GM21381 (cell line): ENCODE measurements at regions not wholly inside any gene's neighbourhood (a gene's known extent, or its start where the extent isn't known, plus 50 kb on each side); places are given as distances from the start of the nearest gene placed in this dataset.
"Not testable (repeated sequence)": the region's sequence is repeated elsewhere in the genome, so short reads cannot be mapped to it uniquely, and the experiment has no call there.

Experiments
- ATAC-seq: cut with Tn5 transposase; IDR thresholded peaks from one replicate; pipeline ENCODE4 v1.9.1; 2021; ENCODE audit warnings: mild to moderate bottlenecking, moderate library complexity; ENCODE audit not compliant: unreplicated experiment

GRCh38 chr1:172795741-172796140 is 136.8 kb downstream of the FASLG start:
- no peak for ATAC-seq

DNA sequence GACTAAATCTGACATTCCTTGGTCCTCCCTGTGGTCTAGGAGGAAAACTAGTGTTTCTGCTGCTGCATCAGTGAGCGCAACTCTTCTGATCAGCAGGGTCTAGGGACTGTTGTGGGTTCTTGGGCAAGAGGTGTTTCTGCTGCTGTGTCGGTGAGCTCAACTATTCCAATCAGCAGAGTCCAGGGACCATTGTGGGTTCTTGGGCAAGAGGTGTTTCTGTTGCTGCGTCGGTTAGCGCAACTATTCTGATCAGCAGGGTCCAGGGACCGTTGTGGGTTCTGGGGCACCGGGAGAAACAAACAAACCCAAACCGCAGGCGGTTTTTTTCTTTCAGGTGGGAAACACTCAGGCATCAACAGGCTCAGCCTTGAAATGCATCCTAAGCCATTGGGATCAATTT is 140.9 kb downstream of the FASLG start:
- ATAC-seq: not testable (repeated sequence)

DNA sequence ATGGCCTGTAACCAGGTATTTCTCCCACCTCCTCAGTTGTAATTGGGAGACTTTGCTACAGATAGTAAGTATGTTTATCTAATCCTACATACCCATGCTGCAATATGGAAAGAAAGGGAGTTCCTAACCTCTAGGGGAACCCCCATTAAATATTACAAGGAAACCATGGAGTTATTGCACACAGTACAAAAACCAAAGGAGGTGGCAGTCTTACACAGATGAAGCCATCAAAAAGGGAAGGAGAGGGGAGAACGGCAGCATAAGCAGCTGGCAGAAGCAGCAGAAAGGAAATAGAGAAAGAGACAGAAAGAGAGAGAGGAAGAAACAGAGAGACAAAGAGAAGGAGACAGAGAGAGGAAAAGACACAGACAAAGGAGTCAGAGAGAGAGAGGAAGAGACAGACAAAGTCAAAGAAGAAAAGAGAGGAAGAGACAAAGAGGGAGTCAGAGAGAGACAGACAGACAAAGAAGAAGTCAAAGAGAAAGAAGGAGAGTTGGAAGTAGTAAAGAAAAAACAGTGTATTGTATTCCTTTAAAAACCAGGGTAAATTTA is 142.9 kb downstream of the FASLG start:
- ATAC-seq: no peak

DNA sequence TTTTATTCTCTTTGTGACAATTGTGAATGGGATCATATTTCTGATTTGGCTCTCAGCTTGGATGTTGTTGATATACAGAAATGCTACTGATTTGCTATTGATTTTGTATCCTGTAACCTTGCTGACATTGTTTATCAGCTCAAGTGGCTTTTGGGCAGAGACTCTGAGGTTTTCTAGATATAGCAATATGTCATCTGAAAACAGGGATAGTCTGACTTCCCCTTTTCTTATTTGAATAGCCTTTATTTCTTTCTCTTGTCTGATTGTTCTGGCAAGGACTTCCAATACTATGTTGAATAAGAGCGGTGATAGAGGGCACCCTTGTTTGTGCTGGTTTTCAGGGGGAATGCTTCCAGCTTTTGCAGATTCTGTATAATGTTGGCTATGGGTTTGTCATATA is 150.8 kb downstream of the FASLG start:
- no peak for ATAC-seq

DNA sequence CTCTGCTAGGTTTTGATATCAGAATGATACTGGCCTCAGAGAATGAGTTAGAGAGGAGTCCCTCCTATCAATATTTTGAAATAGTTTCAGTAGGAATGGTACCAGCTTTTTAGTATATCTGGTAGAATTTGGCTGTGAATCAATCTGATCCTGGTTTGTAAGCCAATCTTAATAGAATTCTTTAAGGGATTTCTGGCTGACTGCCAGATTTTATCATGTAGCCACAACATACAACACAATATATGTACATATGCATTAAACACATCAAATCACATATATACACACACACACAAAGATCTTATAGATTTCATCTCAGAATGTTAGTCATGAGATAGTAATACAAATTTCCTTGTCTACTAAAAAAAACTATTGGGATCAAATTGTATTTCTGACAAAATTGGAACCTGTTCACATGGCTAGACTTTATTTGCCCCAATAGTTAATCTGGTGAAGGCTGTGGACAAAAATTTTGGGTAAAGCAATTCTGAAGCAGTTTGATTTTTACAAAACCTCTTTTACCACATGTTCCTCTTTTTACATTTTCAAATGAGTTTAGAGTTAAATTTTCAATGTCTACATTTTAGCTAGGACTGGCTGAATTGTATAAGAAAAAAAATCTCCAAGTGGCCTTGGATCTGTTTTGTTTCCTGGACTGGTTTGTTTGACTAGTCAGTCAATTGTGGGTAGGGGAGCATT is 151.7 kb downstream of the FASLG start:
- ATAC-seq: no peak

DNA sequence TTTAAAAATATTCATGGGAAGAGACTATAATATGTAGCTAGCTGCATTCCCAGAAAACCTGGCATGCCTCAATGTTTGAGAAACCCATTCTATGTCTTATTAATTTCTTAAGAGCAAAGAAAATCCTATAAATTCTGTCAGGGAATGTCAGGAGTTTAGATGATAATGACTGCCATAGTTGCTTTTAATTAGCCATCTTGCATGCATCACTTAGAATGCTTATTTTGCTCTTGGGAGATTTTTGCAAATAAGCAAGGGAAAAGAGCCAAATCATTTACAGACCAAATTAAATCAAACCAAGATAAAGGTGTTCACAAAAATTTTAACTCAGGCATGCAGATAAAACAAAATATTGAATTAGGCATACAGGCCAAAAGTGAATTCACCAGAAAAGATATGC is 152.8 kb downstream of the FASLG start:
- ATAC-seq: no peak

DNA sequence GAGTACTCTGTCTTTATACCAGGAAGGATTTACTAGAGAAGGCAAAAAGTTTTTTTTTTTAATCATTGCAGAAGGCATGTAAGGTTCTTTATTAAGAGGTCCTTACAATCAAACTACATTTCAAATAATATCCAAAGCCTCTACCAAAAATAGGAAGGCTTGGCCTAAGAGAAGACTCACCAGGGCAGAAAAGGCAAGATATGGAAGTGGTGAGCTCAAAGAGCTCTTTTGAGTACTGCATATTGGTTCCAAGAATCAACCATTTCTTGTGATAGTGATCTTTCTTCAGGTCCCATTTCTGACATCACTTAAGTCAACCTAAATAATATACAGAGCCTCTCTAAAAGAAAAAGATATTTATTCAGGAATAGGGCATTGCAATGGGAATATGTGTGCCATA is 153.2 kb downstream of the FASLG start:
- no peak for ATAC-seq

DNA sequence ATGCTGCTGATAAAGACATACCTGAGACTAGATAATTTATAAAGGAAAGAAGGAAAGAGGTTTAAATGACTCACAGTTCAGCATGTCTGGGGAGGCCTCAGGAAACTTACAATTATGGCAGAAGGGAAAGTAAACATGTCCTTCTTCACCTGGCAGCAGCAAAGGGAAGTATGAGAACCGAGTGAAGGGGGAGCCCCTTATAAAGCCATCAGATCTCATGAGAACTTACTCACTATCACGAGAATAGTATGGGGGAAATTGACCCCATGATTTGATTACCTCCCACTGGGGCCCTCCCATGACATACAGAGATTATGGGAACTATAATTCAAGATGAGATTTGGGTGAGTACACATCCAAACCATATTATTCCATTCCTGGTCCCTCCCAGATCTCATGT is 154.4 kb downstream of the FASLG start:
- no peak for ATAC-seq

- no peak for ATAC-seq
Observed at GRCh38 chr1:172814428-172814827, 155.5 kb downstream of the FASLG start.

GRCh38 chr1:172815740-172816139 is 156.8 kb downstream of the FASLG start:
- ATAC-seq: no peak

DNA sequence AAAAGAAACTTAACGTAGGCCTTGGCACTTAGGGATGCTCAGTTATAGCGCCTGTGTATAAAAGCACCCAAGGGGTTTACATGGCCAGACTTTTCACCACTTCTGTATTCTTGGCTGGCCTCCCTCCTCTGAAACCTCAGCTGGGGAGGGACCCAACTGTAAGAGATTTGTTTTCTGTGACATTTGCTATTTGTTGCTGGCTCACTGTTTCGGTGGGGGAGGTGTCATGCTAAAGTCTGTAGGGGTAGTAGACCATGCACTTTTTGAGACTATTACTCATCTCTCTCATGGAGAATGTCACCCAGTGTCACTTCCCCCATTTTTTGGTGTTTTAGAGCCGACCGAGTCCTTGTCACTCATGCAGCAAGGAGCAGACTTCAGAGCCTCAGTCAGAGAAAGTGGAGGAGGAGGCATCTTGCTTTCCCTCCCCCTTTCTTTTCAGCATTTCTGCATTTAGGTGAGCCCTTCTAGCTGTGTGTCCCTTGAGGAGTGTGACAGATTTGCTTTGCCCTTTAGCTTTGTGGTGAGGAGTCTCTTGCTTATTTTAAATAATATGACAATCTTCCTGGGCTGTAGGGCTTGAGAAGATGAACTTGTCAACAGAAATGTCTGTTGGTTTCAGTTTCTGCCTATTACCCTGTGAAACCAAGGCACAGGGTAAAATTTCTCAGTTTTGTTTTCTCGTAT is 160.1 kb downstream of the FASLG start:
- ATAC-seq: peak; percentile 92

GRCh38 chr1:172820475-172821158 is 161.7 kb downstream of the FASLG start:
- ATAC-seq: no peak

GRCh38 chr1:172821609-172822274 is 162.8 kb downstream of the FASLG start:
- no peak for ATAC-seq

DNA sequence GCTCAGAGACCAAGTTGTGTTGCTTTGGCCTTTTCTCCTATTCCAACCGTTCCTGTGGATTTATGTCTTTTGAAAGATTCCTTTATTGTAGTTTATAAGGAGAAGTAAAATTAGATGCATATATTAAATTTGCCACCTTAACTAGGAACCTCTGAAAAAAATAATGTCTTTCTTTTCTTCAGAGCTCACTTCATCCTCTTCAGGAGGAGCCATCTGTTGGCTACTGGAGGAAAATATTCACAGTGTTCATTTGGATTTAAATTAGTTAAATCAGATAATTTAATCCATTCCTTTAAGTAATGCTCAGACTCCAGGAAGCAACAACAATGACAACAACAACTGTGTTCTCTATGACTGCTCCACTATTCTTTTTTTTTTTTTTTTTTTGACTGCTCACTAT is 164.0 kb downstream of the FASLG start:
- no peak for ATAC-seq

GRCh38 chr1:172823534-172823933 is 164.6 kb downstream of the FASLG start:
- ATAC-seq: no peak

GRCh38 chr1:172824209-172824608 is 165.3 kb downstream of the FASLG start:
- ATAC-seq: no peak

- no peak for ATAC-seq
Observed at GRCh38 chr1:172826096-172826741, 167.3 kb downstream of the FASLG start.

DNA sequence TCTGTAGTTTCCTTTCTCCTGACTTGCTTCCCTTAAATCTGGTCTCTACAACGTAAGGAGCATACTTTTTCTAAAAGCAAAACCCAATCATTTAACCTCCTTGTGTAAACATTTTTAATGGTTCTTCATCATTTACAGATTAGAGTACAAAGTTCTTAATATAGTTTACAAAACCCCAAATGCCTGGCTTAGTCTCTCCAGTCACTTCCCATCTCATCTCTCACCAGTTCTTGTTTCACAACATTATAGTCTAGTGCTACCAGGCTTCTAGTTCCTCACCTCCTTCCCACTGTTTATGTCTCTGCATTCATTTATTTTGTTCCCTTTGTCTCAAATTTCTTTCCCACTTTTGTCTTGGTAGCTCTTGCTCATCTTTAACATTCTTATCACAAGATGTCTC is 168.4 kb downstream of the FASLG start:
- no peak for ATAC-seq

GRCh38 chr1:172827841-172828240 is 168.9 kb downstream of the FASLG start:
- ATAC-seq: no peak

DNA sequence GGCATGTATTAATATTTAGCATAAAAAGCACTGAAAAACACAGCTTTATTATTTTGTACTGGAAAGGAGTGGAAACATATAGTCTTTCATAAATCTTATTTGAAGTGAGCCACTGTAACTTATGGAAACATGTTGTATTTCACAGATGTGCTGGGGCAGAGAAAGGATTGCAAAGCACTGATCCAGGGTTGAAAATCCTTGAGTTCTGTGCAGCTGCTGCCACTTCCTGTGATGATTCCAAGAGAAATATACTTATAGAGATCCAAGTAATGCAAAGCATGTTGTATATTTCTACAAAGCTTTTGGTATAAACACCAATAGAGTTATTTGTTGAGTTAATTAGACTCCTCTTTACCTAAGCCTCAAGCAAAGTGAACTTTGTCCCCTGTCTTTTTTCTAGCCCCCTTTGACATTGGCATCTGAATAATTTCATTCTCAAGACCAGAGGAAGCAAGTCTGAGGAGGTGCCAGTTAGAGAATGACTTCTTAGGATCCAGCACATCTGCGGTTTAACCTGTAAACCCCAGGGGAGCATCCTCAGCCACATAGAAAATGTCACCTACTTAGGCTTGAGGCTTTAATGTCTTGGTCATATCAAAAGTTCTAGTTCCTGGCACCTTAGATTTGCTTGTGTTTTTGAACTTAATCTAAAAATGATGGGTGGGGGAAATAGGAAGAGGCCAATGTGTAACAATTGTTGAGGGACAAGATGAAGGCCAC is 173.3 kb downstream of the FASLG start:
- no peak for ATAC-seq
